OCI-LY7 (cell line): ENCODE measurements at regions not wholly inside any gene's neighbourhood (a gene's known extent, or its start where the extent isn't known, plus 50 kb on each side); places are given as distances from the start of the nearest gene placed in this dataset.
"Not testable (repeated sequence)": the region's sequence is repeated elsewhere in the genome, so short reads cannot be mapped to it uniquely, and the experiment has no call there.

Experiments
- BruUV-seq: library from RNA; stranded (reverse); fragments of 400-500 nt; replicated peaks from 2 replicates; lab custom pipeline; 2021; lab: Mats Ljungman, UMichigan
- CTCF ChIA-PET: fragments of 300-600 bp; sonication (Branson Sonifier 250); formaldehyde crosslinking; loops from one replicate; lab custom pipeline; 2022; ENCODE audit warnings: antibody characterized with exemption; ENCODE audit not compliant: unreplicated experiment; lab: Charles Lee
- POLR2A ChIA-PET: fragments of 300-600 bp; sonication (Branson Sonifier 250); formaldehyde crosslinking; loops from one replicate; lab custom pipeline; 2022; ENCODE audit warnings: antibody characterized with exemption; lab: Charles Lee
- DNase-seq: peaks from one replicate; pipeline ENCODE4 v3.0.0-alpha.2; 2015; ENCODE audit warnings: low spot score
- H2AFZ ChIP-seq: fragments of 200-600 bp; sonication (generic), shearing (Covaris generic); 2 replicates; pipeline ENCODE4 v1.6.1; 2014; ENCODE audit warnings: mild to moderate bottlenecking, antibody characterized with exemption, low read length, moderate library complexity
- H3K27ac ChIP-seq: fragments of 200-600 bp; sonication (generic); 2 replicates; pipeline ENCODE4 v1.5.1; 2014; ENCODE audit warnings: mixed run types, low read depth, mild to moderate bottlenecking, moderate library complexity, low read length, inconsistent platforms; ENCODE audit not compliant: poor library complexity, severe bottlenecking
- H3K36me3 ChIP-seq: fragments of 200-600 bp; sonication (generic); 2 replicates; pipeline ENCODE4 v1.6.1; 2014; ENCODE audit warnings: mild to moderate bottlenecking, antibody characterized with exemption, low read length, moderate library complexity, mixed read lengths; ENCODE audit not compliant: insufficient read depth
- H3K4me1 ChIP-seq: fragments of 200-600 bp; sonication (generic); 2 replicates; pipeline ENCODE4 v1.5.1; 2014; ENCODE audit warnings: mild to moderate bottlenecking, low read length; ENCODE audit not compliant: insufficient read depth, poor library complexity, severe bottlenecking
- H3K4me2 ChIP-seq: fragments of 200-600 bp; sonication (generic); 2 replicates; pipeline ENCODE4 v1.6.1; 2014; ENCODE audit warnings: mild to moderate bottlenecking, low read length
- H3K4me3 ChIP-seq: fragments of 200-600 bp; sonication (generic); 2 replicates; pipeline ENCODE4 v1.5.1; 2014; ENCODE audit warnings: mild to moderate bottlenecking, low read depth, low read length; ENCODE audit not compliant: poor library complexity, severe bottlenecking
- H3K79me2 ChIP-seq: fragments of 200-600 bp; sonication (generic); 2 replicates; pipeline ENCODE4 v1.6.1; 2016; ENCODE audit warnings: low read depth, mild to moderate bottlenecking, low read length, moderate library complexity, mixed read lengths; ENCODE audit not compliant: insufficient read depth
- H3K9me2 ChIP-seq: fragments of 200-600 bp; sonication (generic); 2 replicates; pipeline ENCODE4 v1.6.1; 2016; ENCODE audit warnings: mild to moderate bottlenecking, low read length, mixed read lengths; ENCODE audit not compliant: insufficient read depth
- H3K9me3 ChIP-seq: fragments of 200-600 bp; sonication (generic); 2 replicates; pipeline ENCODE4 v1.6.1; 2014; ENCODE audit warnings: mild to moderate bottlenecking, mixed run types, low read length, mixed read lengths
- H4K20me1 ChIP-seq: fragments of 200-600 bp; sonication (generic); 2 replicates; pipeline ENCODE4 v1.6.1; 2014; ENCODE audit warnings: mild to moderate bottlenecking, antibody characterized with exemption, low read length, moderate library complexity, mixed read lengths; ENCODE audit not compliant: insufficient read depth
- CTCF ChIP-seq: fragments of 200-600 bp; sonication (generic); conservative IDR thresholded peaks from 2 replicates; pipeline ENCODE4 v1.5.1; 2014; ENCODE audit warnings: mild to moderate bottlenecking, antibody characterized with exemption, low read length, moderate library complexity, mixed read lengths
- EZH2phosphoT487 ChIP-seq: fragments of 200-600 bp; sonication (generic); IDR thresholded peaks from 2 replicates; pipeline ENCODE4 v1.6.1; 2018; ENCODE audit warnings: low read depth, borderline replicate concordance, mild to moderate bottlenecking, mixed run types, antibody characterized with exemption, low read length, moderate library complexity, mixed read lengths
- intact Hi-C: fragments of 100-400 bp; cut with micrococcal nuclease; formaldehyde crosslinking; loops from one replicate; pipeline ENCODE4 v1.10.0; 2022; ENCODE audit not compliant: unreplicated experiment

GRCh38 chr3:567488-568185, 371.1 kb downstream of the CHL1 start:
- Histone ChIP-seq H3K9me3 (no peaks in the 10 kb centered on the region), H3K4me2 (no peak overlapping the region), H3K4me3 (no peak overlapping the region), H2AFZ (no peak overlapping the region), H4K20me1 (no peaks in the 10 kb centered on the region), H3K27ac (no peak overlapping the region), H3K4me1 (no peaks in the 10 kb centered on the region), H3K9me2 (0 out of 2 replicates have a peak, but pooled peaks cover 4% of the 10 kb centered on the region), H3K36me3 (no peaks in the 10 kb centered on the region), H3K79me2 (no peaks in the 10 kb centered on the region)
- ChIA-PET CTCF (no interaction called here), POLR2A (no interaction called here)
- no peak for DNase-seq
- BruUV-seq = no TSS peak
- intact Hi-C loops = no loop called here
- no peak for TF ChIP-seq EZH2phosphoT487
- TF ChIP-seq CTCF = no peak

GRCh38 chr3:579529-579928, 383.0 kb downstream of the CHL1 start:
- DNase-seq, H3K9me3 ChIP-seq, H3K36me3 ChIP-seq, H3K4me2 ChIP-seq, intact Hi-C loops, H4K20me1 ChIP-seq, CTCF ChIA-PET, H3K4me1 ChIP-seq, H2AFZ ChIP-seq, POLR2A ChIA-PET, H3K4me3 ChIP-seq, H3K9me2 ChIP-seq, H3K27ac ChIP-seq, BruUV-seq, H3K79me2 ChIP-seq: not testable (repeated sequence)

GRCh38 chr3:589066-589465, 392.5 kb downstream of the CHL1 start:
- H3K4me3 ChIP-seq, H4K20me1 ChIP-seq, H3K4me2 ChIP-seq, H2AFZ ChIP-seq, H3K9me2 ChIP-seq, POLR2A ChIA-PET, intact Hi-C loops, CTCF ChIA-PET, H3K79me2 ChIP-seq, DNase-seq, H3K4me1 ChIP-seq, H3K36me3 ChIP-seq, H3K9me3 ChIP-seq, H3K27ac ChIP-seq, BruUV-seq: not testable (repeated sequence)

GRCh38 chr3:597304-597703, 400.7 kb downstream of the CHL1 start:
- H3K4me1 ChIP-seq, CTCF ChIA-PET, intact Hi-C loops, H3K27ac ChIP-seq, H3K79me2 ChIP-seq, DNase-seq, POLR2A ChIA-PET, H2AFZ ChIP-seq, H3K9me3 ChIP-seq, H3K4me3 ChIP-seq, H3K9me2 ChIP-seq, H3K4me2 ChIP-seq, BruUV-seq, H4K20me1 ChIP-seq, H3K36me3 ChIP-seq: not testable (repeated sequence)

- H3K4me3 ChIP-seq, H3K36me3 ChIP-seq, POLR2A ChIA-PET, H3K4me1 ChIP-seq, intact Hi-C loops, H3K79me2 ChIP-seq, H3K27ac ChIP-seq, BruUV-seq, H2AFZ ChIP-seq, DNase-seq, H3K9me2 ChIP-seq, H3K4me2 ChIP-seq, H3K9me3 ChIP-seq, H4K20me1 ChIP-seq, CTCF ChIA-PET: not testable (repeated sequence)
Observed at GRCh38 chr3:597746-598145, 401.2 kb downstream of the CHL1 start.

GRCh38 chr3:607480-607879, 410.9 kb downstream of the CHL1 start:
- BruUV-seq = not testable (repeated sequence)

More at GRCh38 chr3:607480-607879, 410.9 kb downstream of the CHL1 start:
- H4K20me1 ChIP-seq, H3K9me3 ChIP-seq, POLR2A ChIA-PET, H3K4me1 ChIP-seq, DNase-seq, intact Hi-C loops, H3K9me2 ChIP-seq, H3K79me2 ChIP-seq, H3K27ac ChIP-seq, H3K4me2 ChIP-seq, H3K36me3 ChIP-seq, H3K4me3 ChIP-seq, CTCF ChIA-PET, H2AFZ ChIP-seq: not testable (repeated sequence)
